Astrocyte of the spinal cord (primary cell): ENCODE measurements at regions not wholly inside any gene's neighbourhood (a gene's known extent, or its start where the extent isn't known, plus 50 kb on each side); places are given as distances from the start of the nearest gene placed in this dataset.

Experiments
- DNase-seq: peaks from one replicate; pipeline ENCODE4 v3.0.0; 2011; ENCODE audit warnings: low read depth, low spot score
- H3K4me3 ChIP-seq: 2 replicates; pipeline ENCODE4 v1.5.1; 2011; ENCODE audit warnings: low read depth, mild to moderate bottlenecking, low read length, moderate library complexity
- CTCF ChIP-seq: IDR thresholded peaks from 2 replicates; pipeline ENCODE4 v1.5.1; 2012; ENCODE audit warnings: low read depth, mild to moderate bottlenecking, low read length, inconsistent platforms
- in situ Hi-C: cut with HindIII; loops from 2 replicates; pipeline ENCODE4 v1.10.0; 2017; ENCODE audit warnings: low sequenced_read_pairs

DNA sequence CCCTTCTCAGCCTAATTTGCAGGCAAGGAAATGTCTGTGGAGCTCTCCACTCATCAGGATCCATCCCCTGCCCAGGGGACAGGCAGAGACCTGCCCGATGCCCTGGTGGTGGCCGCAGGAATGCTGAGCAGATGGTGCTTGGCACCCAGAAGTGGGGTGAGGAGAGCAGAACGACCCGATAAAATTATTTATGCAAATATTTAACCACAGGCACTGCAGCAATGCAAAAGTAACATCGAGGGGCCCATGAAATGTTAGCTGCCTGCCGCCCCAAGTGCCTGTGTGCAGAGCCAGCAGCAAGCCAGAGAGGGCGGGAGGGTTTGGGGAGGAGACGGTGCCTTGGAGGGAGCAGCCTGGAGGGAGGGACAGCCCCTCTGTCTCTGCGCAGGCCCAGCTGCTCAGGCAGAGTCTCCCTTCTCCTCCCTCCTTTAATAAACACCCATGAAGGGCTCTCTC is 205.5 kb downstream of the CTTN start:
- DNase-seq: no peak
- TF ChIP-seq CTCF: no peak
- in situ Hi-C loops: no loop called here
- H3K4me3 ChIP-seq: no peak overlapping the region

GRCh38 chr11:70604221-70604620 is 205.9 kb downstream of the CTTN start:
- H3K4me3 ChIP-seq: no peak overlapping the region
- no peak for DNase-seq
- TF ChIP-seq CTCF: no peak
- in situ Hi-C loops: no loop called here

DNA sequence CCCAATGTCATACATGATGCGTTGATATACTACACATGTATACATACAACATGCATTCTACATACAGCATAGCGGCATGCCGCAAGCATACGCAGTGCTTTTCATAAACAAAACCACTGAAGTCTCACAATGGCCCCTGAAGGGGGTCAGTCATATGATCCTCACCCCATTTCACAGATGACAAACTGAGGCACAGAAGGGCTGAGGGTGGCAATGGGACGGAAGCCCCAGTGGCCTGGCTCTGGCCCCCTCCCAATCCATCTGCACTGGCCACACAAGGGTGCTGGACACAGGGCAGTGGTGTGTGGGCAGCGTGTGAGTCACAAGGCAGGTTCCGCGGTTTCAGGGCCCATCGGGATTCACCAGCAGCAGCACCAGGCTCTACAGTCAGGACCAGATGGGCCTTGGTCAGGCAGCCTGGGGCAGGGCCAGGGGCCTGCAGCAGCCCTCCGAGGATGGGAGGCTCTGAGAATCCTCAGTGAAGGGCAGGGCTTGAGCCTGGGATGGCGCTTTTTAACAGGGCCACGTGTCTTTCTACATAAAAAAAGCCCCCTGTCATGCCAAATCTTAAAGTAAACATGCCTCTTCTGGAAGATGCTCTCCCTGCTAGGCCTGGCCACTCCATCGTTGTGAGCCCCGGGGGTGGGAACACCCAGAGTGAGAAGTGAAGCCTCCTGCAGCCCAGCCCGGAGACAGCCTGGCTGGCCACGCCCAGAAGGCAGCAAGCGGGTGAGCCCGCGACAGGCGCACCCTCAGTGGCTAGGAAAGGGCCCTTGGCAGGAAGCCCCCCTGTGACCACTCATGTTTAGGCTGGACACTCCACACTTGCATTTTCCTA is 206.5 kb downstream of the CTTN start:
- no peak for TF ChIP-seq CTCF
- no peak for DNase-seq
- no peak overlapping the region for H3K4me3 ChIP-seq
- in situ Hi-C loops: no loop called here

DNA sequence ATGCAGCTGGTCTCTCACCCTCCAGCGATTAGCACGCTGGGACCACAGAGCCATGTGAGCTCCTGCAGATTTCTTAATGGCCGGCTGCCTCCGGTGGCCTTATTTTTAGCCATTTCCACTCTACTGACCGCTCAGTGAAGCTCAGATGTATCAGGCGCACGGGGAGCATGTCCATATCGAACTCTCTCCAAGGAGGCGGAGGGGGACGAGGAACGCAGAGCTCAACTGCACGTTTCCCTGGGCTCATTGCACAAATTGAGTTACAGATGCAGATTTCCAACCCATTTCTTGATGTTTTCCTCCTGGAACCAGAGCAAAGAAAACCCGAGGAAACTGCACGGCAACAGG is 207.1 kb downstream of the CTTN start:
- in situ Hi-C loops: no loop called here
- no peak overlapping the region for H3K4me3 ChIP-seq
- no peak for TF ChIP-seq CTCF
- DNase-seq: no peak

DNA sequence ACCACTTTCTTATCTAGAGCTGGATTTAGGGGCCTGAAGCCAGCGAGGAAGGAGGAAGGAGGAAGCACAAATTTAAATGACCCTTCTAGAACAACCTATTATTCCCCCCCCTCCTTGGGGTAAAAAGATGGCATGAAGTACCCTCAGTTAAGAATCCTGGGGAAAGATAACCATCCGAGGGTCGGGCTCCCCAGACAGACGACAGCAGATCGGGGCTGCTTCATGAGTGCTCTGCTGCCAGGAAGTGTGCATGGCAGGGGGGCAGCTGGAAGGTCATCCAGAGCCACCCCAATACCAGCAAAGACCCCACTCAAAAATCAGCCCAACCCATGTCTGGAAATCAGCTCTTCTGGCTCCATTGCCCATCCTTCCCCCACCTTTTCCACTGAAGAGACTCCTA is 207.5 kb downstream of the CTTN start:
- in situ Hi-C loops: no loop called here
- no peak overlapping the region for H3K4me3 ChIP-seq
- DNase-seq: no peak
- TF ChIP-seq CTCF: no peak

- H3K4me3 ChIP-seq: no peak overlapping the region
- no peak for TF ChIP-seq CTCF
- in situ Hi-C loops: no loop called here
- DNase-seq: no peak
Observed at GRCh38 chr11:70606248-70606950, 208.1 kb downstream of the CTTN start.
